ENCODE measurements at regions not wholly inside any gene's neighbourhood (a gene's known extent, or its start where the extent isn't known, plus 50 kb on each side); places are given as distances from the start of the nearest gene placed in this dataset.

DNA sequence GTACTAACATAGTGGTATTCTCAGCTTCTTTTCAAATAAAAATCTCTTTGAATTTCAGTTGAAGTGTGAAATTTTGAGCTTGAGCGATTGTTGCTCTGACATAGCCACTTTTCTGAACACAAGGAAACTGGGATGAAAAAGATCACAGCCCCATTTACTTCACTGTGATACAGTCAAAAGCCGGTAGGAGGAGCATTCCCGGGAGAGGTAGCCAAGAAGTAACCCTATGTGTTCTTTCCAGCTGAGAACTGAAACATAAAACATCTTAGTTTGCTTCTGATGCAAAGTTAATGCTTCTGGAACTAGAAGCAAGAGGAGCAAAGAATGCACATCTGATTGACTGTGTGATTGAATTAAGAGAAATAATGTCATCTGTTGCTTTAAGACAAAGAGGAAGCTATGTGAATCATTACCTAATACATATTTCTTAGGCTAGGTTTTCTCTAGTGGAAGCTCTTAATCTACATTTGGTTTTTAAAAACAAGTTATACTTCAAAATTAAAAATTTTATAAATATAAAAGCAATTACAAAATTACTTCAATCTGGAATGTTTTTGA, 88.3 kb upstream of the UNC5C start:
- Mint-ChIP-seq H3K36me3 (ENCODE audit: insufficient read depth) (no peaks in the 10 kb centered on the region), H3K4me1 (ENCODE audit: low read depth) (peaks cover 9% of the 10 kb centered on the region), H3K9me3 (ENCODE audit: low read depth) (no peaks in the 10 kb centered on the region), H3K27ac (no peak overlapping the region), H3K4me3 (ENCODE audit: low read depth) (no peak overlapping the region), H3K27me3 (no peaks in the 10 kb centered on the region)
- no peak for DNase-seq (ENCODE audit: low spot score, unreplicated experiment)
- TF ChIP-seq, protein P1, sequence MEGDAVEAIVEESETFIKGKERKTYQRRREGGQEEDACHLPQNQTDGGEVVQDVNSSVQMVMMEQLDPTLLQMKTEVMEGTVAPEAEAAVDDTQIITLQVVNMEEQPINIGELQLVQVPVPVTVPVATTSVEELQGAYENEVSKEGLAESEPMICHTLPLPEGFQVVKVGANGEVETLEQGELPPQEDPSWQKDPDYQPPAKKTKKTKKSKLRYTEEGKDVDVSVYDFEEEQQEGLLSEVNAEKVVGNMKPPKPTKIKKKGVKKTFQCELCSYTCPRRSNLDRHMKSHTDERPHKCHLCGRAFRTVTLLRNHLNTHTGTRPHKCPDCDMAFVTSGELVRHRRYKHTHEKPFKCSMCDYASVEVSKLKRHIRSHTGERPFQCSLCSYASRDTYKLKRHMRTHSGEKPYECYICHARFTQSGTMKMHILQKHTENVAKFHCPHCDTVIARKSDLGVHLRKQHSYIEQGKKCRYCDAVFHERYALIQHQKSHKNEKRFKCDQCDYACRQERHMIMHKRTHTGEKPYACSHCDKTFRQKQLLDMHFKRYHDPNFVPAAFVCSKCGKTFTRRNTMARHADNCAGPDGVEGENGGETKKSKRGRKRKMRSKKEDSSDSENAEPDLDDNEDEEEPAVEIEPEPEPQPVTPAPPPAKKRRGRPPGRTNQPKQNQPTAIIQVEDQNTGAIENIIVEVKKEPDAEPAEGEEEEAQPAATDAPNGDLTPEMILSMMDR (IDR thresholded peaks at IDR 0.05; ENCODE audit: unreplicated experiment) = peak; percentile 44

DNA sequence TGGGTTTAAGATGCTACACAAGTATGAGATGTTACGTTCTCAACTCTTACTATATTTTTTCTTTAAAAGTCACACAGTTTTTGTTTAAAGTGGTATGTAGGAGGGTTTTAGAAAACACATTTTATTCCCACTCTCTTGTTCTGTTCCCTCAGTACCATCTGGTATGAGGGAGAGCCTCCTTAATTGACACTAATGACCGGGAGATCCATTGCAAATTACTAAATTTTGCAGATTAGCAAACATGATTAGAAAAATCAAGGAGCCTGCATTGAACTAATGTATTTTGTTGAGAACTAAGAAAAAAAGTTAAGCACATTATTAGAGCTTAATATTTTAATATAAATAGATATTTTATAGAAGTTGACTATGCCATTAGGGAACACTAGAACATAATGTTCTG, 87.3 kb upstream of the UNC5C start:
- DNase-seq (ENCODE audit: low spot score, unreplicated experiment) = no peak

DNA sequence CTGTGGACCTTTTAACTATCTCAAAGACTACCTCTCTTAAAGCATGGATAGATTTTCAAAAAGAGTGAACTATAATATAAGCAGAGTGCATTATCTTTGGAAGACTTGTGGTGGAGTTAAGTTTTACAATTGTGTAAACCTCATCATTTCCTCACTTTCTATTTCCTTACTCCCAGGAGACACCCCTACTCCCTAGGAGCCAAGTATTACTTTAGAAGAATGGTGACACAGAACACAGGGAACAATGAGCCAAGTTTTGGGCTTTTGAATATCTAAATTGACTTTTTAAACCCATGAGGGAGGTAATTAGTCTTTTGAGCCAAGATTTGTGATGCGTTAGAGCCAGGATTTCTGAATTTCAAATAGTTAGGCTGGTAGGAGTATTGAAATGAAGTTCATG, 78.9 kb upstream of the UNC5C start:
- DNase-seq (ENCODE audit: low spot score, unreplicated experiment) = no peak
- TF ChIP-seq, protein P1 (IDR thresholded peaks at IDR 0.05; ENCODE audit: unreplicated experiment) = no peak
- Mint-ChIP-seq H3K4me1 (ENCODE audit: low read depth) (peaks cover 3% of the 10 kb centered on the region), H3K27ac (no peak overlapping the region), H3K9me3 (ENCODE audit: low read depth) (peaks cover 2% of the 10 kb centered on the region), H3K4me3 (ENCODE audit: low read depth) (no peak overlapping the region), H3K27me3 (no peaks in the 10 kb centered on the region), H3K36me3 (ENCODE audit: insufficient read depth) (no peaks in the 10 kb centered on the region)

More for the DNA sequence above, 87.3 kb upstream of the UNC5C start:
- TF ChIP-seq, protein P1 (IDR thresholded peaks at IDR 0.05; ENCODE audit: unreplicated experiment) = no peak
- Mint-ChIP-seq H3K4me3 (ENCODE audit: low read depth) (no peak overlapping the region), H3K27me3 (no peaks in the 10 kb centered on the region), H3K36me3 (ENCODE audit: insufficient read depth) (no peaks in the 10 kb centered on the region), H3K4me1 (ENCODE audit: low read depth) (peaks cover 7% of the 10 kb centered on the region), H3K9me3 (ENCODE audit: low read depth) (no peaks in the 10 kb centered on the region), H3K27ac (no peak overlapping the region)

DNA sequence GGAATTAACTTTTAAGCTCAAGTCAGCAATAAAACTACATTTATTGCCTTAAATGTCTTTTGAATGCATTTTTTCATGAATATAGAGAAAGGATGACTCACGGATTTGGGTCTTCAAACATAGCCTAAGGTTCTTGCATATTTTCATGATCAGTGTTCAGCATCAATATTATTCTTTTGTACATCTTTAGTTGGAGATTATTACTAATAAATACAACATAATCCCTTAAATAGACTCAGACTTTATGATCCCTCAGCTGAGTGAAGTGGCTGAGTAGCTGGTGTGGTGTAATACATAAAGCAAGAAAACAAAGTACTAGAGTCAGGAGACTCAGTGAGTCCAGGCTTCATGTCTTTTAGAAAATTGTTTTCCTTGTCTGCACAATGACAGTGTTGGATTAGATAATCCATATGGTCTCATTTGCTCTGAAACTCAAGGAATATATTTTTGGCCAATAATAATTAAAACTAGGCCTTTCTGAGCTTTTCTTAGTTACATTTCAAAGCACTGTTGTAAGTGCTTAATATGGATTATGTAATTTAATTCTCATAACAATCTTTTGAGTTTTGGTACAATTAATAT, 78.3 kb upstream of the UNC5C start:
- TF ChIP-seq, protein P1 (IDR thresholded peaks at IDR 0.05; ENCODE audit: unreplicated experiment) = no peak
- Mint-ChIP-seq H3K36me3 (ENCODE audit: insufficient read depth) (no peaks in the 10 kb centered on the region), H3K27me3 (no peaks in the 10 kb centered on the region), H3K27ac (no peak overlapping the region), H3K9me3 (ENCODE audit: low read depth) (peaks cover 2% of the 10 kb centered on the region), H3K4me1 (ENCODE audit: low read depth) (no peaks in the 10 kb centered on the region), H3K4me3 (ENCODE audit: low read depth) (no peak overlapping the region)
- no peak for DNase-seq (ENCODE audit: low spot score, unreplicated experiment)

DNA sequence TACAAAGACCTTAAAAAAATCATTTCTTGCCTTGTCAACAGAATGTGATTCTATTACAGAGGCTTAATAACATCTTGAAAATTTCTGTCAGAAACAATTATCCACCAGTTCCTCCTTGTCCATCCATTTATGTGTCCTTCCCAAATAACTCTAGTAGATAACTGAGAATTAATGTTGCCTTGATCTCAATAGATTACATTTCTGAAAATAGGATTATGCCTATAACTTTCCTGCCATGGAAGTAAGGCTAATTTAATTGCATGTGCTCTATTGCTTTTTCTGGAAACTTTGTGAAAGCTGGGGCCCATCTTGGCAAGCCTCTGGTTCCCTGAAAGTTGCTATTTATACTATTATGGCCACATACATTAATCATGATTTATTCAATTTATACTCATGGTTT, 76.2 kb upstream of the UNC5C start:
- Mint-ChIP-seq H3K27ac (no peak overlapping the region), H3K27me3 (no peaks in the 10 kb centered on the region), H3K4me1 (ENCODE audit: low read depth) (no peaks in the 10 kb centered on the region), H3K9me3 (ENCODE audit: low read depth) (peaks cover 2% of the 10 kb centered on the region), H3K4me3 (ENCODE audit: low read depth) (no peak overlapping the region), H3K36me3 (ENCODE audit: insufficient read depth) (no peaks in the 10 kb centered on the region)
- TF ChIP-seq, protein P1 (IDR thresholded peaks at IDR 0.05; ENCODE audit: unreplicated experiment) = no peak
- DNase-seq (ENCODE audit: low spot score, unreplicated experiment) = no peak

All from progenitor cell of endocrine pancreas (in vitro differentiated cells).